HG02840 (cell line): ENCODE measurements at regions not wholly inside any gene's neighbourhood (a gene's known extent, or its start where the extent isn't known, plus 50 kb on each side); places are given as distances from the start of the nearest gene placed in this dataset.

Source experiments
- ATAC-seq: cut with Tn5 transposase; IDR thresholded peaks from one replicate; pipeline ENCODE4 v1.9.1; 2021; ENCODE audit warnings: mild to moderate bottlenecking, moderate library complexity, moderate number of reproducible peaks; ENCODE audit not compliant: unreplicated experiment, low FRiP score

DNA sequence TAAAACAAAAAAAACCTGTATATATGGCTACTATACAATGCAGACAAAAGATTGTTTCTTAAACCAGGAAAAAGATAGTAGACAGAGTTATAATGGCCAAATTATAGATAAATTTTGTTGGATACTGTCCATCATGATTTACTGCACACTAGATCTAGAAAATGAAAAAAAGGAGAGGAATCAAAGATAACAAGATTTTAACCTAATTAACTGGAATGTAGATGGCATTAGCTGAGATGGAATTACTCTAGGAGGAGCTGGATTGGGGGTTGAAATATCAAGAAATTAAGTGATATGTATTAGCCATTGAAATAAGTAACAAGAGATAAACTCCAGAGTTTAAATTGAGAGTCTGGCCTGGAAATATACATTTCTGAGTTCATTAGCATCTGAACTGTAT lies 1489.1 kb downstream of the PLA2G4A start:
- no peak for ATAC-seq

DNA sequence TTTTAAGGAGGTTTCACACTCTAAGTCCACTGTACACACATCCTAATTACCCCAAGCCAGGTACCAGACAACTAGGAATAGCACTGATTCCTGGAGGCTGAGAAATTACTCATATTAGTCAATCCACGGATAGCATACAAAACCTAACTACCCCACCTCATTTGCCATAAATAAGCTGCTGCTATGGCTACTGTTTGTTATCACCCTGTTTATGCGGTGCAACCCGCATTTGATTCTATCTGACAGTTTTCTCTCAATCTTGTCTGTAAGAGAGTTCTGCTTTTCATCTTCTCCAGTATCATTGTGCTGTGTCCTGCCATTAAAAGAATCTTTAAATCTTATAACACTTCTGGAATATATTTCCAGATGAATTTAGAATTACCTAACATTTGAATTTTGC lies 1496.5 kb downstream of the PLA2G4A start:
- ATAC-seq = no peak

DNA sequence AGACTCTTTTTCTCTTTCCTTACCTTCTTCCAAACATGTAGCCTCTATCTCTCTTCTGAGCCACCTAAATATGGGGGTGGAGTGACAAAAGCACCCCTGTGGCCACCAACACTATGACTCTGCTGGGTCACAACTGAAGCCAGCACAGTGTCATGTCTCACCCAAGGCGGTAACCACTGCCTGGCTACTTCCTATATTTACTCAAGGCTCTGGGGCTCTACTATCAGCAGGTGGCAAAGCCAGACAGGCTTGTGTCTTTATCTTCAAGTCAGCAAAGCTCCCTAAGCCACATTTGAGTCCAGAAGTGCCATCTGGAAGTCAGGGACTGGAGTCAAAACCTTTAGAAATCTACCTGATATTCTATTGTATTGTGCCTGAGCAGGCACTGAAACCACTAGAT lies 1515.2 kb downstream of the PLA2G4A start:
- no peak for ATAC-seq

DNA sequence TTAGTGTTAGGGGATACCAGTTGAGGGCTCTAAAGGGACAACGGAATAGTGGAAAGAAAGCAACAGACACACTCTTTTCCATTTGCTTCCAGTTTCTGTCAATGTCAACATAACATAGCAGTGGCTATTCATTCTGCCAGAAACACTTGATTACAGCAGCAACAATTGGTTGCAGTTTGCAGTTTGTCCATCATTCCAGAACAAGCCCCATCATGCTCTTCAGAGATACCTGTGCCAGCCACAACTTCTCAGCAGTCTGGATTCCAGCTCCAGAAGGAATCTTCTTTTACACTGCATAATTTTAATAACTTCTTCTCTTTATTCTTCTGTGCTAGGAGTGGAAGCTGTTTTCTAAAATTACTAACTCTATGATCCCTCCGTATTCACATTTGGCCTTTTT lies 1521.4 kb downstream of the PLA2G4A start:
- ATAC-seq = no peak

DNA sequence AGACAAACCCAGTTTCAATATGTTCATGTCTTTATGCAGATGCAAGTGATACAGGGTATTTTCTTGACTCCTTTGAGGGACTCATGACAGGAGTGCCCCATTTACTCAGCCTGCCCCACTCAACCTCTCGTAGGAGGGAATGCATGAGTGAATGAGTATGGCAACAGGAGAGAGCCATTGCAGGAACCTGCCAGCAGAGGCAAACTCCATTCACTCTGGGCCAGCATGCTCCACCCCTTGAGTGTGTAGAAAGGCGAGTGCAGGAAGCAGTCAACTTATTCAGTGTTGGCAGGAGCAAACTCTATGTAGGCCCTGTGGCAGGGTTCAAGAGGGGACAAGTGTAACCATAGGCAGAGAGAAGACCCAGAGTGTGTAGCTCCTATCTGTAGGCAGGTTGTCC lies 1526.3 kb downstream of the PLA2G4A start:
- ATAC-seq = no peak

DNA sequence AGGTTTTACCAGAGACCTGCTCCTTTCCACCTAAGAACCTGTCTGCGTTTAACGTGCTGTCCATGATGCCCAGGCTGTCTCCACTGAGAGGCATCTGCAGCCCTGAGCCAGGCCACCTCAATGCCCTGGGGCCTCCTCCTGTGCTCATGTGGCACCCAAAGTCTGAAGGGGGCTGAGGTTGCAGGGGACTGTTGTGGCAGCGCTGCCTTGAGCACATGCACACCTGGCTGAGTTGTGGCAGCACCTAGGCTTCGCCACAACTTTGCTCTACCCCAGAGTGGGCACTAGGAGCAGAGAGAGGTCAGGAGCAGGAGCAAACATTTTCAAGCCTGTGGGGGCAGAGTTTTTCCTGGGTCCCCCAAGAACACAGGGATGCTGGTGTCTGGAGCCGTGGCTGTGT lies 1527.1 kb downstream of the PLA2G4A start:
- no peak for ATAC-seq

DNA sequence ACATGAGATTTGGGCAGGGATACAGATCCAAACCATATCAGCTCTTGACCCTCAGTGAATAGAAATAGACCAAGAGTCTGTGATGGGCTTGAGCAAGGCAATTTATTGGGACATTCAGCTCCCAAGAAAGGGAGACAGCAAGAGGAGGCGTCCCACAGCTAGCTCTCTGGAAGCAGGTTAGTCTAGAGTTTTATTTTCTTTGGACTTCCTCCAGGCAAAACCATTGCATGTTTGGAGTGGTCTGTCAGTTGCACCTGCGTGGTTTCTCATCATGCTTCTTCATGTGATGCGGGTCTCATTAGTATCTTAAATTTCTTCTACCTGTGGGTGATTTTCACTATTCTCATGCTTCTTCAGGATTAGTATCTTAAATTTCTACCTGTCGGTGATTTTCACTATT lies 1530.6 kb downstream of the PLA2G4A start:
- ATAC-seq = no peak

DNA sequence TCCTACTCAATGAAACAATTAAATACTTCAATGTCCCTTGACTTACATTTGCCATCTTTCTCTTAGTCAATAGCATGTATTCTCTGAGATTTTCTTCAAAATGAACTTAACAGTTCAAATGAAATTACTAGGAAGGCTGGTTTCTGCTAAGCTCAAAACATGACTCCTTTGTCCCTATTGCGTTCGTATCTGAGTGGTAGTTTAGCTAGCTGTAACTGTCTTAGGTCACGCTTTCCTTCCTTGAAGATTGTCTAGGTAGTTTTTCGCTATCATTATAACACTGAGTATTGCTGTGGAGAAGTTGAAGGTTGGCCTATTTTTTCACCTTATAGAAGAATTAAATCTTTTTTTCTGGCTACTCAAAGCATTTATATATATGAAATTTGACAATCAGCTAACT lies 1535.2 kb downstream of the PLA2G4A start:
- no peak for ATAC-seq

DNA sequence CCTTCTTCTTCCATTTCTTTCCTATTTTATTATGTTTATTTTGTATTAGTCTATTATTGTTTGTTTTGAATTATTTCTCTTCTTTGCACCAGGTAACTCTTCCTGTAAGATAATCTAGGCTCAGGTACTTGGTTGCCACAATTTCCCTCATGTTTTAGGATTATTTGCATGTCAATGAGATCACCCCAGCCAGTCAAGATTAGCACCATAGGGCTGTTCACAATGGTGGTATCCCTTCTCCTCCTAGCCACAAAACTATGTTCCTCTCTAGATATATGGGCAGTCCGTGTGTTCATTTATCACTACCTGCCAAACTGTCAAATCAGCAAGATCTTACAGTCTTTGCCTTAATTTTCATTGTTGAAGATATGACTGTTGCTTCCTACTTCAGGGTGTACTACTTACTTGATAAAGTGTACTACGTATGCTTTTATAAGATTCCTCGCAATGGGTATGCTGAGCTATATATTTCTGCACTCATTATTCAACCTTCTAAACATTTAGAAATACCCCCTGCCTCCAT lies 1536.2 kb downstream of the PLA2G4A start:
- no peak for ATAC-seq

DNA sequence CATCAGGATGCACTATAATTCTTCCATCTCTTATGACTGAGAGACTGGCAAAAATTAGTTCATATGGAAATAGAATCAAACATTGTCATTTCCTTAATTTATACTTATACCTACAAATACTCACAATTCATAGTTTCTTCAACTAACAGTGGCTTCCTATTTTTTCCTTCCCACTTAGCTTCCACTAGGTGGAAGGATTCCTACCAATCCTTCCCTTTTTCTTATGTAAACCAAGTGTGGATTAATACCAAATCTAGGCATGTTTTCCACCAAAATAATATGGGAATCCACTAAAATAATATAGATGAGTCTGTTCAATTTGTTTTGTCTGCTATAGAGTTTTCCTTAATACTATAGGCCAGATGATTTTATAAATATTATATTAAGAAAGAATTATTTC lies 1537.1 kb downstream of the PLA2G4A start:
- no peak for ATAC-seq

DNA sequence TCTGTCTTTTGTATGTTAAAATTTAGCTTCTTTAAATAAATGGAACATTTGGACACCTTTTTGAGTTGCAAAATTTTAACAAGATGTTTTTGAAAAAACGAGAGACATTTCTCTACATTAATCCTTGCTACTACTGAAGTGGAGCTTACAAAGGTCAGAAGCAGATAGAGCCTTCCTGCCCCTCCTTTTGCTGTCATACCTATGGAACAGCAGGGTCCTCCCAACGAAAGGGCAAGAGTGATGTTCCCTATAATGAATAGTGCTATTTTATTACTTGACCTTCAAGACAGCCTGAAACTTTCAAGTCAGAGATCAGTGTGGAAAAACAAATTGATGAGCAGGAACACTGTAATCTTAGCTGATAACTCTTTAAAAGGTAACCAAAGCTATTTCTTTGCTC lies 1538.9 kb downstream of the PLA2G4A start:
- no peak for ATAC-seq

DNA sequence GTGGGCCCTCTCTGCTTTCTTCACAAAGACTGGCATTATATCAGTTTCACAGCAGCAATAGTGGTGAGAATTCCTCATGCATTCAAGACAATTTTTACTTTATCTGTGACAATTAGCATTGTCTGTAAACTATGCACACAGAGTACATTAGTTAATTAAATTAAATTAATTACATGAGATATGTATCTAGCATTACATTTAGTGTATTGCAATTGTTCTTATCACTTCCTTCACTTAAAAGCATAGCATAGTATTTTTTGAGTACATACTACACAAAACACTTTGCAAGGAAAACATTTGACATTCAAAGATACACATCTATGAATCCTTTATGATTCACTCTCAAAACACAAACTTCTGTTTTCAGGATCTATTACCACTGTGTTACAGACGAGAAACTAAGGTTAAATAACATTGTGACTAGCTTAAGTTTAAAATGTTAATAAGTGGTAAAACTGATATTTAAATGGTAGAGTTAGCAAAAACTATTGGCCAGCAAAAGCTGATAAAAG lies 1542.6 kb downstream of the PLA2G4A start:
- no peak for ATAC-seq

DNA sequence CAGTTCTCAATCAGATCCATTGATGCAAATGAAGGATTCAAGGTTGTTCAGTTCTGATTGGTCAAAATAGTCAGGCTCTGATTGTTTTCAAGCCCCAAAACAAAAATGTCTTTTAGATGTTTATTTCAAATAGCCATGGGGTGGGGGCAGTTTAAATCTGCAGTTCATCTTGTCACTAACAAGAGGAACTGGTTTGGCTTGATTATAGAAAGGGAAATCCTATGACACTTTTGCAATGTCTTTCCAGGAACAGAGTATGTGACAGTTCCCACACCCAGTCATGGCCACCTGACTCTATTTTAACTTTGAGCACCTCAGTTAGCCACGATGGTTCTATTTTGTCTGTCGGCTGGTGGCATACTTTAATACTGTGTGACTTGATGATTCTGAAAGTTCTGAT lies 1544.1 kb downstream of the PLA2G4A start:
- no peak for ATAC-seq

DNA sequence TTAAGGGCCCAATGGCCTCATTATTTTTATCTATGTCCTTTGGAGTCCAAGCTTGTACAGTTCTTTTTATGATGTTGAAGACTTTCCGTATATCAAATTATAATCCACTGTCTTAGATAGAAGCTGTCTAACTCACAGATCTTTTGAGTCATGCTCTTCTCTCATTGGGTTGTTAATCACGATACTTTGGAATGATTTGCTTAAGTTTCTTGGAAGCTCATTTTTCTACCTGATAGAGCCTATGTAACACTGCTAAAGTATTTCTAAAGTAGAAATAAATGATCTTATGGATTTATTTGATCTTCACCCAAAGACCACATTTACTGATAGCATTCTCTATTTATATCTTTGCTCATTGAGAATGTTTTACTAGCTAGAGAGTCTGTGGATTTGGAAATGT lies 1554.1 kb downstream of the PLA2G4A start:
- ATAC-seq = no peak

DNA sequence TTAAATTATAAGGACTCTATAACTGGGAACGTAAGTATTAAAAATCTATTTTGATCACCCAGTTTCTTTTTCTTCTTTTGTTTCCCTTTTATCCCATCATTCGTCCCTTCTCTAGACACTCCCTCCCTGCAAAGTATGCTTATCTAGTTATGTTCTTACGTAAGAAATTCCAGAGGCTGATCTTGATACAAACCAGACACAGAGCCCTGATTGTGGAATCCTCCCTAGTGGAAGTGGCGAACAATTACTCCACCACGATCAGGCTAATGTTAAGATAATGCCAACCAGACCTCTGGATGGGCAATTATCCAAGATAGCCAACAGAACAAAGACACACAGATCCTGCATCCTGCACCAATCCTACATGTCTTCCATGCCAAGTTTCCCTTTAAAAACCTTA lies 1557.4 kb downstream of the PLA2G4A start:
- no peak for ATAC-seq

DNA sequence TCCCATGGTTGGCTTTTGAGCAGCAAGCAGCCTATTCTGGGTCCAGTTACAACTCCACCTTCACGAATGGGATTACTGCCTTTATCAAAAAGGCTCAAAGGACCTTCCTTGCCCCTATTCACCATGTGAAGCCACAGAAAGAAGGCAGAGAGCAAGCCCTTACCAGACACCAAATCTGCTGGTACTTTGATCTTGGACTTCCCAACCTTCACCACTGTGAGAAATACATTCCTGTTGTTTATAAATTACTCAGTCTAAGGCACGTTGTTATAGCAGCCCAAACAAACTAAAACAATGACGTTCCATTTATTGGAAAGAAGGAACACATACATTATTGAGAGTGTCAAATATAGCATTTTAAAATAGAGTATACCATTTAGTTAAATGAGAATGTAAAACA lies 1557.9 kb downstream of the PLA2G4A start:
- no peak for ATAC-seq

DNA sequence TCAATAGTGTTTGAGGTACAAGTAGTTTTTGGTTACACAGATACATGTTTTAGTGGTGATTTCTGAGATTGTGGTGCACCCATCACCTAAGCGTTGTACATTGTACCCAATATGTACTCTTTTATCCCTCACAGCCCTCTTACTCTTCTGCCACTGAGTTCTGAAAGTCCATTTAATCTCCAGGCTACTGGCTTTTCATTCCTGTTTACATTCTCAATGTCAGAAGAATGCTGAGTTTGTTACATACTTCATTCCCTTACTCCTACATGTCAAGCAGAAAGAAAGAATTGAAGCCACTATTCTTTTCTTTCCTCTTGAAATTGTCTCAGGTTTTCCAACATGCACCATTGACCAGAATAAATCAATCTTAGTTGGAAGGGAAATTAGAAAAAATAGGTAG lies 1565.9 kb downstream of the PLA2G4A start:
- ATAC-seq = no peak

DNA sequence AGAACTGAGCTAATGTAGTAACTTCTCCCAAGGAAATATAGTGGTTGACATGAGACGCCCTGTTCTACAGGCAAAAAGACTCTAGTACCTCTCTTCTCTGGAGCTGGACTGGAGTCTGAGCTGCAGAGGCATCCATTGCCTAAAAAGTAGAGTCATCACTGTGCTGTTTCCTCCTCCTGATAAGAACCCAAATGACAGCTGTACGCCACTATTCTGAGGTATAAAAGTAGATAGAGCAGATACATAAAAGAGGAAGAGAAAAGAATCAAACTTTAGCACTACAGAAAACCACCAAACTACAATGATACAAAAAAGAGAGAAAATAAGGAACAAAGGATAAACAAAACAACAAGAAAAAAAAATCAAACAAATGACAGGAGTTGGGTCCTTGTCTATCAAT lies 1568.8 kb downstream of the PLA2G4A start:
- no peak for ATAC-seq

DNA sequence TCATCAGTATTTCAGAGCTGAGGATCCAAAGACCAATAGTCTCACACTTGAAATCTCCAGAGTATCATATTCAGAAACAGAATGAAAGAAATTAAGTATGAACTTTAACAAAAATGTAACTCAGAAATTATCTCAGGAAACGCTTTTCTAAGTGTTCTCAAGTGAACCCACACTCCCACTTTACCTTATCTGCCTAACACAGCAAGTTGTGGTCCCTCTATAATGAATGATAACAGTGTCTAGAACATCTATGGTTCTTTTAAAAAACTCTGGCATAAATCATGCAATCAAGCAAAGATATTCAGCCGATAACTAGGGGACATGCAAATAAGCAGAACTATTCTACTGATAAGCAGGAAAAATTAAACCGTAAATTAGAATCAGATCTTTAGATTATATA lies 1574.2 kb downstream of the PLA2G4A start:
- ATAC-seq = no peak

DNA sequence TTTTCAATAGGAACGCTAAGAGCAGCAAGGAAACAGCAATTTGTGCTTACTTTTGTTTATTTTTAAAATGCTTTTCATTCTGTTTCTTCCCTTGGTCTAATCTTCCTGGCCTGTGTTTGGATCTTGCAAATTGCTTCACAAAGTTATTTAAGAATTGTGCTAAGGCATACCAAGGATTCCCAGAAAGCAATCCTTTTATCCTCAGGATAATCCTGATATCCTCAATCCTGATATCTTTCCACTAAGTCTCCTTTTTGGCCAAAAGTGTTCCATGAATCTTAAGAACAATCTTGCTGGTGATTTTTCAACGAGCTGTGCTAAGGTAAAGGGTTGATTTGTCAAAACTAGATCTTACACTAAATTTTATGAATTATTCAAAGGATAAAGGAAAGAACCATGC lies 1577.9 kb downstream of the PLA2G4A start:
- ATAC-seq = no peak

DNA sequence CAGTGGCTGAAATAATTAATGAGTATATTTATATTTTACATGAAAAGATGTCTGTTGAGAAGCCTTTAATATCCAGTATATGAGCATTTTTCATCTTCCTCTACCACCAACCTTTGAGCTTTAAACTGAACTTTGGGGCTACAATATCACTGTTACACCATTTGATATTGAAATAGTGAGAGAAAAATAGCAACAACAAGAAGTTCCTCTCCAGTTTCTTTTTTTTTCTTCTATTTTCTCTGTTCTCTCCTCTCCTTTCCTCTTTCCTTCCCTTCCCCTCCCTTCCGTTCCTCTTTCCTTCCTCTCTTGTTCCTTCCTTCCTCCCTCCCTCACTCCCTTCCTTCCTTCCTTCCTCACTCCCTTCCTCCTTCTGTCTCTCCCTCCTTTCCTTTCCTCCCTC lies 1591.4 kb downstream of the PLA2G4A start:
- ATAC-seq = no peak

DNA sequence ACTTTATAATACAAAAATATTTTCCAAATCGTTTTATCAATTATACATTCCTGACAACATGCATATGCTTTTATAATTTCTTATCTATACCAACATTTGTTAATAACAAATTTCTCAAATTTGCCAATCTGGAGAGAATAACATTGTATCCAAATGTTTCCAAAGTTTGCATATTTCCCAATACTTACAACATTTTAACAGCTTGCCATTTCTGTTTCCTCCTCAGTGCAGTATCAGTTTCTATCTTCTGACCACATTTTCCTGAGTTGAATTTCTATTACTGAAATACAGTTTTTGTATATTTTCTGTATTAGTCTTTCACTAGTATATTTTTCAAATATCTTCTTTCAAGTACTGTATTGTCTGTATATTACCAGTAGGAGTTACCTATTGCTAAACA lies 1594.3 kb downstream of the PLA2G4A start:
- ATAC-seq = no peak

DNA sequence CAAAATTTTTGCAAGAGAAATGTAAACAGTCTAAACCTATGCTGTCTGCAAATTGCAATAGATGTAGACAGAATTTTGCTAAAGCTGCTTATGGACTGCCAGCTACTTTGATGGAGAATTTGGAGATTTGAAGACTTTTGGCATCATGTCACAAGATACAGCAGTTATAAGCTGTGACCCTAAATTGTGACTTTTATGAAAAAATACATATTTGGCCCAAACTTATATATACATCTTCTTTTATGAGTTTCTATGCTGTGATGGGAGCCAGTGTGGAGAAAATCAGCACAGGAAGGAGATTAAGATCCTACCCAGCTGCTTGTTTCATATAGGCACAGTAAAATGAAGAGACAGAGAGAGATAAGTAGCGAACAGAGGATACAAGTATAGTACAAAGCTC lies 1595.4 kb downstream of the PLA2G4A start:
- no peak for ATAC-seq
